WERI-Rb-1 (cell line): ENCODE measurements at regions not wholly inside any gene's neighbourhood (a gene's known extent, or its start where the extent isn't known, plus 50 kb on each side); places are given as distances from the start of the nearest gene placed in this dataset.

Experiments
- DNase-seq: peaks from one replicate; pipeline ENCODE4 v3.0.0-alpha.2; 2020
- H3K27ac ChIP-seq: fragments of 250-450 bp; sonication (Bioruptor Pico); 2 replicates; pipeline ENCODE4 v1.5.1; 2020; ENCODE audit warnings: mild to moderate bottlenecking, moderate library complexity
- H3K27me3 ChIP-seq: fragments of 250-450 bp; sonication (Bioruptor Pico); 2 replicates; pipeline ENCODE4 v1.5.1; 2021; ENCODE audit warnings: mild to moderate bottlenecking, low read depth, moderate library complexity; ENCODE audit not compliant: insufficient read depth, severe bottlenecking
- H3K36me3 ChIP-seq: fragments of 250-450 bp; sonication (Bioruptor Pico); 2 replicates; pipeline ENCODE4 v1.5.1; 2020; ENCODE audit warnings: mild to moderate bottlenecking, moderate library complexity
- H3K4me3 ChIP-seq: 2 replicates; pipeline ENCODE4 v1.5.1; 2011; ENCODE audit warnings: low read depth, mild to moderate bottlenecking, control low read depth, low read length
- H3K9me3 ChIP-seq: fragments of 250-450 bp; sonication (Bioruptor Pico); 2 replicates; pipeline ENCODE4 v1.5.1; 2021; ENCODE audit warnings: mild to moderate bottlenecking, moderate library complexity; ENCODE audit not compliant: severe bottlenecking
- CTCF ChIP-seq: IDR thresholded peaks from 2 replicates; pipeline ENCODE4 v1.5.1; 2011; ENCODE audit warnings: low read depth, mild to moderate bottlenecking, control low read depth, inconsistent platforms, low read length

GRCh38 chr7:125382401-125382800 is 452.8 kb upstream of the POT1 start:
- no peaks in the 10 kb centered on the region for H3K36me3 ChIP-seq
- TF ChIP-seq CTCF = no peak
- no peak overlapping the region for H3K4me3 ChIP-seq
- no peaks in the 10 kb centered on the region for H3K27me3 ChIP-seq
- H3K27ac ChIP-seq = no peak overlapping the region
- DNase-seq = no peak
- H3K9me3 ChIP-seq = peaks cover 4% of the 10 kb centered on the region

- Histone ChIP-seq H3K27ac (no peak overlapping the region), H3K4me3 (no peak overlapping the region), H3K36me3 (no peaks in the 10 kb centered on the region), H3K9me3 (no peaks in the 10 kb centered on the region), H3K27me3 (no peaks in the 10 kb centered on the region)
- no peak for DNase-seq
- TF ChIP-seq CTCF = no peak
These were observed 446.3 kb upstream of the POT1 start for GRCh38 chr7:125375942-125376341.

GRCh38 chr7:125370502-125370901 is 440.9 kb upstream of the POT1 start:
- Histone ChIP-seq H3K36me3 (no peaks in the 10 kb centered on the region), H3K9me3 (no peaks in the 10 kb centered on the region), H3K27ac (no peak overlapping the region), H3K27me3 (no peaks in the 10 kb centered on the region), H3K4me3 (no peak overlapping the region)
- TF ChIP-seq CTCF = no peak
- no peak for DNase-seq

GRCh38 chr7:125363873-125364272 is 434.2 kb upstream of the POT1 start:
- H3K27me3 ChIP-seq = no peaks in the 10 kb centered on the region
- no peak overlapping the region for H3K27ac ChIP-seq
- TF ChIP-seq CTCF = no peak
- no peaks in the 10 kb centered on the region for H3K36me3 ChIP-seq
- no peaks in the 10 kb centered on the region for H3K9me3 ChIP-seq
- no peak overlapping the region for H3K4me3 ChIP-seq
- DNase-seq = no peak

GRCh38 chr7:125358551-125359167 is 429.0 kb upstream of the POT1 start:
- no peak for TF ChIP-seq CTCF
- Histone ChIP-seq H3K27ac (no peak overlapping the region), H3K27me3 (no peaks in the 10 kb centered on the region), H3K4me3 (no peak overlapping the region), H3K36me3 (no peaks in the 10 kb centered on the region), H3K9me3 (no peaks in the 10 kb centered on the region)
- DNase-seq = no peak
